Caco-2 (cell line): ENCODE measurements at regions not wholly inside any gene's neighbourhood (a gene's known extent, or its start where the extent isn't known, plus 50 kb on each side); places are given as distances from the start of the nearest gene placed in this dataset.
"Not testable (repeated sequence)": the region's sequence is repeated elsewhere in the genome, so short reads cannot be mapped to it uniquely, and the experiment has no call there.

Experiments used
- BruUV-seq: library from RNA; stranded (reverse); fragments of 400-500 nt; replicated peaks from 2 replicates; lab custom pipeline; 2021; lab: Mats Ljungman, UMichigan
- CTCF ChIA-PET: fragments of 300-600 bp; sonication (Branson Sonifier 250); formaldehyde crosslinking; loops from one replicate; lab custom pipeline; 2022; ENCODE audit warnings: antibody characterized with exemption; lab: Charles Lee
- POLR2A ChIA-PET: fragments of 300-600 bp; sonication (Branson Sonifier 250); formaldehyde crosslinking; loops from one replicate; lab custom pipeline; 2022; ENCODE audit warnings: antibody characterized with exemption; lab: Charles Lee
- DNase-seq, 2 experiments: peaks; one replicate each; pipeline versions ENCODE4 v3.0.0 to v3.0.0-alpha.2; 2020 to 2022
- H3K27me3 ChIP-seq: replicated peaks from 2 replicates; pipeline ENCODE4 v1.6.0; 2011; ENCODE audit warnings: low read length; ENCODE audit not compliant: control insufficient read depth, insufficient read depth
- H3K36me3 ChIP-seq: 2 replicates; pipeline ENCODE4 v1.5.1; 2011; ENCODE audit warnings: low read length; ENCODE audit not compliant: control insufficient read depth, insufficient read depth
- H3K4me1 ChIP-seq: fragments of 250-450 bp; sonication (Bioruptor Pico); 2 replicates; pipeline ENCODE4 v1.5.1; 2020; ENCODE audit warnings: mild to moderate bottlenecking
- H3K4me3 ChIP-seq: 2 replicates; pipeline ENCODE4 v1.5.1; 2011; ENCODE audit warnings: low read depth, mild to moderate bottlenecking, control low read depth, low read length
- H3K9me3 ChIP-seq: fragments of 250-450 bp; sonication (Bioruptor Pico); 2 replicates; pipeline ENCODE4 v1.5.1; 2020; ENCODE audit warnings: mild to moderate bottlenecking, moderate library complexity
- H3K27ac Mint-ChIP-seq: one replicate; pipeline ENCODE4 v1.8.0; 2022; ENCODE audit warnings: mixed read lengths; ENCODE audit not compliant: unreplicated experiment
- H3K27me3 Mint-ChIP-seq: one replicate; pipeline ENCODE4 v1.8.0; 2022; ENCODE audit warnings: mixed read lengths; ENCODE audit not compliant: insufficient read depth, unreplicated experiment
- H3K36me3 Mint-ChIP-seq: one replicate; pipeline ENCODE4 v1.8.0; 2022; ENCODE audit warnings: mild to moderate bottlenecking, mixed read lengths; ENCODE audit not compliant: insufficient read depth, unreplicated experiment
- H3K4me1 Mint-ChIP-seq: one replicate; pipeline ENCODE4 v1.8.0; 2022; ENCODE audit warnings: low read depth, mixed read lengths; ENCODE audit not compliant: unreplicated experiment
- H3K4me3 Mint-ChIP-seq: one replicate; pipeline ENCODE4 v1.8.0; 2022; ENCODE audit warnings: mild to moderate bottlenecking, moderate library complexity, mixed read lengths; ENCODE audit not compliant: unreplicated experiment
- H3K9me3 Mint-ChIP-seq: one replicate; pipeline ENCODE4 v1.8.0; 2022; ENCODE audit warnings: mixed read lengths; ENCODE audit not compliant: unreplicated experiment
- intact Hi-C: fragments of 100-400 bp; cut with micrococcal nuclease; formaldehyde crosslinking; loops from one replicate; pipeline ENCODE4 v1.10.0; 2022; ENCODE audit not compliant: unreplicated experiment
- TF ChIP-seq, protein P1 (sequence below), 2 experiments: fragments of 200-600 bp in 1 of 2; IDR thresholded peaks; 1 replicate in 1 of 2; 2 replicates in 1 of 2; pipeline versions ENCODE4 v1.5.1 to v1.8.0; 2011 to 2022; ENCODE audit warnings: antibody characterized with exemption in 1 of 2, control low read depth in 1 of 2, inconsistent platforms in 1 of 2, low read depth in 1 of 2, low read length in 1 of 2, mild to moderate bottlenecking in 1 of 2, moderate library complexity in 1 of 2; ENCODE audit not compliant: insufficient read depth in 1 of 2, severe bottlenecking in 1 of 2, unreplicated experiment in 1 of 2

- CTCF ChIA-PET: no interaction called here
Observed at GRCh38 chr7:68622500-68622899, 975.8 kb upstream of the AUTS2 start.

GRCh38 chr7:68623030-68623429, 975.2 kb upstream of the AUTS2 start:
- DNase-seq: no peak
- H3K4me1 Mint-ChIP-seq: no peaks in the 10 kb centered on the region
- H3K9me3 Mint-ChIP-seq: peaks cover 3% of the 10 kb centered on the region
- no peaks in the 10 kb centered on the region for H3K27me3 ChIP-seq
- no peaks in the 10 kb centered on the region for H3K27me3 Mint-ChIP-seq
- H3K4me3 Mint-ChIP-seq: no peak overlapping the region
- no TSS peak for BruUV-seq
- ChIA-PET CTCF (no interaction called here), POLR2A (interaction anchor here (0.6 kb wide), 1 partner anchor 103 kb away, joined by 3 read pairs; no protein-coding TSS in a partner anchor)
- H3K27ac Mint-ChIP-seq: no peak overlapping the region
- no peaks in the 10 kb centered on the region for H3K36me3 Mint-ChIP-seq
- H3K4me3 ChIP-seq: no peak overlapping the region
- TF ChIP-seq, protein P1, sequence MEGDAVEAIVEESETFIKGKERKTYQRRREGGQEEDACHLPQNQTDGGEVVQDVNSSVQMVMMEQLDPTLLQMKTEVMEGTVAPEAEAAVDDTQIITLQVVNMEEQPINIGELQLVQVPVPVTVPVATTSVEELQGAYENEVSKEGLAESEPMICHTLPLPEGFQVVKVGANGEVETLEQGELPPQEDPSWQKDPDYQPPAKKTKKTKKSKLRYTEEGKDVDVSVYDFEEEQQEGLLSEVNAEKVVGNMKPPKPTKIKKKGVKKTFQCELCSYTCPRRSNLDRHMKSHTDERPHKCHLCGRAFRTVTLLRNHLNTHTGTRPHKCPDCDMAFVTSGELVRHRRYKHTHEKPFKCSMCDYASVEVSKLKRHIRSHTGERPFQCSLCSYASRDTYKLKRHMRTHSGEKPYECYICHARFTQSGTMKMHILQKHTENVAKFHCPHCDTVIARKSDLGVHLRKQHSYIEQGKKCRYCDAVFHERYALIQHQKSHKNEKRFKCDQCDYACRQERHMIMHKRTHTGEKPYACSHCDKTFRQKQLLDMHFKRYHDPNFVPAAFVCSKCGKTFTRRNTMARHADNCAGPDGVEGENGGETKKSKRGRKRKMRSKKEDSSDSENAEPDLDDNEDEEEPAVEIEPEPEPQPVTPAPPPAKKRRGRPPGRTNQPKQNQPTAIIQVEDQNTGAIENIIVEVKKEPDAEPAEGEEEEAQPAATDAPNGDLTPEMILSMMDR (IDR thresholded peaks at IDR 0.05; ENCODE audit: insufficient read depth in 1 of 2, low read depth in 1 of 2, low read length in 1 of 2, severe bottlenecking in 1 of 2, unreplicated experiment in 1 of 2): no peak
- no peaks in the 10 kb centered on the region for H3K4me1 ChIP-seq
- no peaks in the 10 kb centered on the region for H3K36me3 ChIP-seq
- H3K9me3 ChIP-seq: peaks cover 3% of the 10 kb centered on the region; the same call in 1 of the 2 replicates
- intact Hi-C loops: no loop called here

More at GRCh38 chr7:68622500-68622899, 975.8 kb upstream of the AUTS2 start:
- H3K36me3 Mint-ChIP-seq: no peaks in the 10 kb centered on the region
- intact Hi-C loops: no loop called here
- no peak for DNase-seq
- H3K9me3 Mint-ChIP-seq: peaks cover 8% of the 10 kb centered on the region
- H3K4me1 ChIP-seq: no peaks in the 10 kb centered on the region
- POLR2A ChIA-PET: interaction anchor here (0.6 kb wide), 1 partner anchor 103 kb away, joined by 3 read pairs; no protein-coding TSS in a partner anchor
- peaks cover 3% of the 10 kb centered on the region; the same call in 1 of the 2 replicates for H3K9me3 ChIP-seq
- H3K4me1 Mint-ChIP-seq: no peaks in the 10 kb centered on the region
- no TSS peak for BruUV-seq
- no peaks in the 10 kb centered on the region for H3K36me3 ChIP-seq
- no peak overlapping the region for H3K4me3 Mint-ChIP-seq
- H3K27me3 Mint-ChIP-seq: no peaks in the 10 kb centered on the region
- TF ChIP-seq, protein P1 (IDR thresholded peaks at IDR 0.05; ENCODE audit: insufficient read depth in 1 of 2, low read depth in 1 of 2, low read length in 1 of 2, severe bottlenecking in 1 of 2, unreplicated experiment in 1 of 2): no peak
- no peak overlapping the region for H3K4me3 ChIP-seq
- H3K27me3 ChIP-seq: no peaks in the 10 kb centered on the region
- H3K27ac Mint-ChIP-seq: no peak overlapping the region

- H3K4me1 Mint-ChIP-seq: no peaks in the 10 kb centered on the region
- BruUV-seq: no TSS peak
- Histone ChIP-seq H3K27me3 (no peaks in the 10 kb centered on the region), H3K36me3 (no peaks in the 10 kb centered on the region), H3K4me3 (no peak overlapping the region), H3K9me3 (peaks cover 3% of the 10 kb centered on the region), H3K4me1 (no peaks in the 10 kb centered on the region)
- TF ChIP-seq, protein P1 (IDR thresholded peaks at IDR 0.05; ENCODE audit: insufficient read depth in 1 of 2, low read depth in 1 of 2, low read length in 1 of 2, severe bottlenecking in 1 of 2, unreplicated experiment in 1 of 2): no peak
- H3K27ac Mint-ChIP-seq: no peak overlapping the region
- no peak overlapping the region for H3K4me3 Mint-ChIP-seq
- ChIA-PET POLR2A (no interaction called here), CTCF (no interaction called here)
- peaks cover 11% of the 10 kb centered on the region for H3K9me3 Mint-ChIP-seq
- H3K36me3 Mint-ChIP-seq: no peaks in the 10 kb centered on the region
- intact Hi-C loops: no loop called here
- DNase-seq: no peak
- no peaks in the 10 kb centered on the region for H3K27me3 Mint-ChIP-seq
Observed at GRCh38 chr7:68627247-68627864, 970.9 kb upstream of the AUTS2 start.

DNA sequence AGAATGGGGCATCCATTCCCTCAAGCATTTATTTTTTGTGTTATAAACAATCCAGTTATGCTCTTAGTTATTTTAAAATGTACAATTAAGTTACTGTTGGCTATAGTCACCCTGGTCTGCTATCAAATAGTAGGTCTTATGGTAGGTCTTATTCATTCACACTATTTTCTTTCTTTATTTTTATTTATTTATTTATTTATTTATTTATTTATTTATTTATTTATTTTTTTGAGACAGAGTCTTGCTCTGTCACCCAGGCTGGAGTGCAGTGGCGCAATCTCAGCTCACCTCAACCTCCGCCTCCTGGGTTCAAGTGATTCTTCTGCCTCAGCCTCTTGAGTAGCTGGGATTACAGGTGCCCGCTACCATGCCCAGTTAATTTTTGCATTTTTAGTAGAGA, 967.4 kb upstream of the AUTS2 start:
- H3K4me1 ChIP-seq, H3K9me3 ChIP-seq, H3K4me3 ChIP-seq, CTCF ChIA-PET, DNase-seq, H3K4me1 Mint-ChIP-seq, H3K27me3 ChIP-seq, H3K36me3 ChIP-seq, intact Hi-C loops, H3K27me3 Mint-ChIP-seq, H3K4me3 Mint-ChIP-seq, POLR2A ChIA-PET, BruUV-seq, H3K27ac Mint-ChIP-seq, H3K36me3 Mint-ChIP-seq: not testable (repeated sequence)
- peaks cover 14% of the 10 kb centered on the region for H3K9me3 Mint-ChIP-seq
